Keratinocyte (primary cell): ENCODE measurements at regions not wholly inside any gene's neighbourhood (a gene's known extent, or its start where the extent isn't known, plus 50 kb on each side); places are given as distances from the start of the nearest gene placed in this dataset.

Experiments used
- CTCF ChIP-seq, 3 experiments: IDR thresholded peaks in 1 of 3; conservative IDR thresholded peaks in 1 of 3; optimal IDR thresholded peaks in 1 of 3; 2 replicates in 2 of 3; 3 replicates in 1 of 3; pipeline versions ENCODE3 to v1.5.1; 2011; ENCODE audit warnings: low read length in 3 of 3, mild to moderate bottlenecking in 3 of 3, moderate library complexity in 2 of 3, control low read depth in 1 of 3, inconsistent platforms in 1 of 3; ENCODE audit not compliant: insufficient read depth in 2 of 3; ENCODE audit errors: extremely low read depth in 1 of 3
- EZH2 ChIP-seq: IDR thresholded peaks from one replicate; pipeline ENCODE4 v1.6.1; 2012; ENCODE audit warnings: inconsistent platforms, mild to moderate bottlenecking, low read length, moderate library complexity

GRCh38 chr21:17270229-17270628 is 242.6 kb upstream of the CXADR start:
- peak; percentile 32 to 47 (median 33) for TF ChIP-seq CTCF (optimal IDR thresholded peaks at IDR 0.05 in 1 of 3, IDR thresholded peaks at IDR 0.05 in 1 of 3, conservative IDR thresholded peaks at IDR 0.05 in 1 of 3; ENCODE audit: extremely low read depth in 1 of 3, insufficient read depth in 2 of 3, low read length in 3 of 3)
- no peak for TF ChIP-seq EZH2
